COR-L47 (cell line): ENCODE measurements at regions not wholly inside any gene's neighbourhood (a gene's known extent, or its start where the extent isn't known, plus 50 kb on each side); places are given as distances from the start of the nearest gene placed in this dataset.

ENCODE experiments used
- DNase-seq: peaks from one replicate; lab custom pipeline; 2025; lab: John Stamatoyannopoulos, UW

GRCh38 chr16:66014221-66014620 is 352.3 kb upstream of the CDH5 start:
- DNase-seq, result no peak

DNA sequence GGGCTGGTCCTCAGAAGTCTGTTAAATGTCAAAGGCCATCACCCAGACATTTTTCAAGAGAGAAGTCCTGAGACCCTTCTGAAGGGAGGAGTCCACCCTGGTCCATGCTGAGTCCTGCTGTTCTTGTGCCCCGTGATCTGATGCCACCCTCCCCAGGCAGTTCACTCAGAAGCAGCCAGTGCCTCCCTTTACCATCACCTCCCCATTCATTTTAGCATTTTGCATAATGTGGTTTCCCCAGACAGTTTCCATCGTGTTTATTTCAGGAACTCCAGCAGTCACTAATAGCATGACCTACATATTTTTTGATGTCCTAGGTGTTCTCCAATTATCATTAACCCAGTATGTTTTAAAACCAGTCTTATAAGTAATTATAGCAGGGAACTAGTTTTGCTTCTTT is 353.0 kb upstream of the CDH5 start:
- no peak for DNase-seq

- DNase-seq, result no peak
Measured at GRCh38 chr16:66008136-66008535, 358.4 kb upstream of the CDH5 start.

- no peak for DNase-seq
Measured at GRCh38 chr16:66007717-66008116, 358.8 kb upstream of the CDH5 start.

GRCh38 chr16:66006485-66006884 is 360.0 kb upstream of the CDH5 start:
- no peak for DNase-seq

DNA sequence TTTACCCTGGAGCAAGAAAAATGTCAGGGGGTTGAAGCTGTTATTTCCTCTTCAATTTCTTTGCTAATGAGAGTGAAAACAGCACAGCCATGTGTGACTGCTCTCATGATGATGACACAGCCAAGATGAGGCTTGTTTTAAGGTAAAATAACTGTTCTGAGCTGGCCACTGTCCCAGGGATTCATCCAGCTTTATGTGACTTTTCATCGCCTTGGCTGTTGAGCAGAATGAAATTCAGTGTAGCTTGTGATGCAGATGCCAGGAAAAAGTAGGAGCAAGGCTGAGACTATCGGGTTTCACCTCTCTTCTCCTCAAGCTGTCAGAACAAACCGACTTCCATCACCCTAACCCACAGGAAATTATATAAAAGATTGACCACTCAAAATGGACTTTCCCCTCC is 361.8 kb upstream of the CDH5 start:
- DNase-seq, result no peak

DNA sequence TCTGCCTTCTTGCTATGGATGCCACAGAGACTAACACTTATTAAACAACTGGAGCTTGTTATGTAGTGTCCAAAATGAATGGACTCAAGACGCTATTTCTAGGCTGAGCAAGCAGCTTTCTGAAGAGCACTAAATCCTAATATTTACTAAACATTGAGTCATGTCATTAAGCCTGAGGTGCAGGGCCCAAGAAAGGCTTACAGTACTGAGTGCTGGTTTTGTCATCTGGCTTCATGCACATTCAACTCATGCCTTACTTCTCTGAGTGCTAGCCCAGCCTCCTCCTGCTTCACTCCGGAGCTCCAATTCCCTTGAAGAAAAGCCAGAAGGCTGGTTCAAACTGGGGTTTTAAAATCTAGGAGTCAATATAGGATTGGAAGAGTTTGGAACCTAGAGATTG is 363.3 kb upstream of the CDH5 start:
- no peak for DNase-seq

DNA sequence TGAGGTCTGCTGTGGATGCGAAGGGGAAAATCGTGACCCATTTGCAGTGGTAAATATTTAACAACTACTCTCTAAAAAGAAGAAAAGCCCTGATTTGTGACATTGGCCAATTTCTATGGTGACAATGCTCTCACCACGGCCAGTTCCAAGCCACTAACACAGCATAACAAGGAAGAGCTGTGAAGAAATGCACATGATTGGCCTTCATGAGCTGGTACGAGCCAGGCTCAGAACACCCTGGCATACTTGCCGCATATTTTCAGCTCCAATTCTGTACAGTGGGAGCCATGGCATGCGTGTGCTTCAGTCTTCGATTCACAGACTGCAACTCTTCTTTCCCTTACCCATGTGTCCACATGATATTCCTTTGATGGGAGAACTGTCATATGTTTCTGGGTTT is 363.9 kb upstream of the CDH5 start:
- DNase-seq, result no peak

DNA sequence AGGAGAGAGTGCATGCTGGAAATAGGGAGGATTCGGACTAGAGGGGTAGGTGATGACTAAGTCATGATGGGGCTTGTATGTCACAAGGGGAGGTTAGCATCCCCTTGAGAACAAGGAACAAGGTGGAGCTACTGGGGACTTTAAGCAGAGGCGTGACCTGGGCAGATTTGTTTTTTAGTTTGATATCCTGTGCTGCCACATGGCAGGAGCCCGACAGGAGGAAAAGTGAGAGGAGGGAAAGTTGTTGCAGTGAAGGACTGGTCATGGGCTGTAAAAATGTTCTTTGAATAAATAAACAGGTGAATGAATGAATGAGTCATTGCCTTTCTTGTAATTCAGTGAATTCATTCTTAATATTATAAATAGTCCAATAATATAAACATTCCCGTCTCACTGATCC is 365.1 kb upstream of the CDH5 start:
- DNase-seq, result no peak

GRCh38 chr16:65998443-65998842 is 368.0 kb upstream of the CDH5 start:
- DNase-seq, result no peak

DNA sequence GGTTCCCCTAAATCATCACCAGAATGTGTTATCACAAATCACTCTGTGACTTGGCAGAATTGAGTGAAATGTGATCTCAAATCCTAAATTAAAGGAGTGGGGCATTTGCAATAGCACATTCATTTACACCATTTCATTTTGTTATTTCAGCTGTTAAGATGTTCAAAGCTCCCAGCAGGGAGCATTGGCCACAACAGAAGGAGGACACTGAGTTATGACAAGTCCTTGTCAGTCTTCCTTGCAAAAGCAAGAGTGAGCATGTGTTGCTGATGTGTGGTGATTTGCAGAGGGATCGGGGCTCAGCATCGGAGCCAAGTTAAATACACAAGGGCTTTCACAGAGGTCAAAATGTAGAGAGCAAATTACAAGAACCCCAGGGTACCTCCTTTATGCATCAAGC is 372.2 kb upstream of the CDH5 start:
- DNase-seq, result no peak

- DNase-seq, result no peak
Measured at GRCh38 chr16:65991149-65991701, 375.3 kb upstream of the CDH5 start.

GRCh38 chr16:65989861-65990604 is 376.5 kb upstream of the CDH5 start:
- no peak for DNase-seq

GRCh38 chr16:65988024-65988595 is 378.4 kb upstream of the CDH5 start:
- DNase-seq, result no peak

GRCh38 chr16:65984296-65984695 is 382.2 kb upstream of the CDH5 start:
- DNase-seq, result no peak

GRCh38 chr16:65981057-65981456 is 385.4 kb upstream of the CDH5 start:
- DNase-seq, result no peak

DNA sequence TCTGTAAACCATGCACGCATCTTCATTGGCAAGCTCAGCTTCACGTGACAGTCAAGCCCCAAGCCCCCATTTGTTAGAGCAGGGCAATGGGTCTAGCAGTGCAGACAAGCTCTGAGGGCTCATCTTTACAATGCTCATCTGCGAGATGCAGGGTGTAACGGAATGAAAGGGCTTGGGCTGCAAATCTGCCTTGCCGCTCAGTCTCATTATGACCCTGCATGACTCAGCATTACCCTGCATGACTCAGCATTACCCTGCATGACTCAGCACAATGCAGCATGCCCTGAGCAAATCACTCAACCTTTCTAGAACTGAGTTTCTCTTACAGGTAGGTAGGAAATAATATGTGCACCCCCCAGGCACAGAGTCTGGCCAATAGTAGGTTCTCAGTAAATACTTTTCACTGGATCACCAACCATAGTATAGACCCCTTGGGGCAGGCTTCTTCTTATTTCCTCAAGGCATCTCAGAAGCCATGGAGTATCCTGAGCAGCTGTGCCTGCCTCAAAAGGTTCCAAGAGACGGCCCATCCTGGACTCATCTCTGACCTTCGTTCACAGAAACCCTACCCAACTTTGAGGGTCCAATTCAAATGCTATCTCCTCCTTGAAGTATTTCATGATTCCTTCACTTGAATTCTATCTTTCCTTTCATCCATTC is 391.3 kb upstream of the CDH5 start:
- no peak for DNase-seq

GRCh38 chr16:65967376-65967775 is 399.1 kb upstream of the CDH5 start:
- no peak for DNase-seq

GRCh38 chr16:65965628-65966027 is 400.9 kb upstream of the CDH5 start:
- DNase-seq, result no peak

- no peak for DNase-seq
Measured at GRCh38 chr16:65964752-65965151, 401.7 kb upstream of the CDH5 start.

DNA sequence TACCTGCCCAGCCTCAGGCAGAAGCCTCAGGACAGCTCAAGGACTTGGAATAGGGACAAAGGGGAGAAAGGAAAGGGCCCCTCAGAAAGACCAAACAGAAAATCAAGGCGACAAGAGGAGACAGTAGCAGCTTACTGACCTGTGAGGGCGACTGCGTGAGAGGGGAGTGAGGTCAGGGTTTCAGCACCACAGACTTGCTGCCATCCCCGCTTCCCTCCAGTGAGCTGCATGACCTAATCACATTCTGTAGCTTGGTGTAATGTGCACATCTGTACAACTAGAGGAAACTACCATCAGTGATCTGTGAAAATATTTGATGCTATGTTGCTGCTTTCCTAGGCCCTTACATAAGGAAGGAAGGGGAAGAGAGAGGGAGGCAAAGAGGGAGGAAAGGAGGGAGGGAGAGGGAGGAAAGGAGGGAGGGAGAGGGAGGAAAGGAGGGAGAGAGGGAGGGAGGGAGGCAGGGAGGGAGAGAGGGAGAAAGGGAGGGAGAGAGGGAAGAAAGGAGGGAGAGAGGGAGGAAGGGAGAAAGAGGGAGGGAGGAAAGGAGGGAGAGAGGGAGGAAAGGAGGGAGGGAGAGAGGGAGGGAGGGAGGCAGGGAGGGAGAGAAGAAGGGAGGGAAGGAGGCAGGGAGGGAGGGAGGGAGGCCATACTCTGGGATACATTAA is 404.9 kb upstream of the CDH5 start:
- no peak for DNase-seq

DNA sequence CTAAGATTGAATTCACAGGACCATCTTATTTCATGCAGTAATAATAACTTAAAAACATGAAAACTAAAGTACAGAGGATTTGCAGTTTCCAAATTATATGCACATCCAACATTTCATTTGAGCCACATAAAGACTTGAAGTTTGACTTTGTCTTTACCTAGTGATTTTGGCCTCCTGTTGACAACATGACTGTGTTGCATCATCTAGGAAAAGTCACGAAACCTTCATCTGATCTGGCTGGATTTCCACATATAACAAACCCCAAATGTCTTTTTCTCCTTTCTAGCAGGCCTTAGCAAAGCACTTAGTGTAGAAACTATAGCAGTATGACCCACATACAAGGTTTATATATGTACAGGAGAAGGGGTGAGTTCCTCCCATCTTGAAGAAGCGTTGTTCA is 406.5 kb upstream of the CDH5 start:
- DNase-seq, result no peak

- no peak for DNase-seq
Measured at GRCh38 chr16:65958086-65958485, 408.4 kb upstream of the CDH5 start.
